ENCODE measurements at regions not wholly inside any gene's neighbourhood (a gene's known extent, or its start where the extent isn't known, plus 50 kb on each side); places are given as distances from the start of the nearest gene placed in this dataset.
"Not testable (repeated sequence)": the region's sequence is repeated elsewhere in the genome, so short reads cannot be mapped to it uniquely, and the experiment has no call there.

DNA sequence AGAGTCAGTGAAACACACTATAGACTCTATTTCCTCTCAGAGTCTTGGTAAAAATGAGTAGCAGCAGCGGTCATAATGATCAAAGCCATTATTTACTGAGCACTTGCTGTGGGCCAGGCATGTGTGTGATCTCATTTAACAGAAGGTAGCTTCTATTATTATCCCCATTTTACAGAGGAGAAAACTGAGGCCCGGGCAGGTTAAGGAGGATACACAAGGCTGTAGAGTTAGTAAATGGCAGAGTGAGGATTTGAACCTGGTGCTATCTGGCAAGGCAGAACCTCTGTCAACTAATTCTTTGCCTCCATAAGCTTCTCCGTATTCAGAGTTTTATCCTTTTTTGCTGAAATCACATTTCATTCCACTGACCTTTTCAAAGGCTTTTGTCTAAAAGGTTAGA is 122.2 kb upstream of the SALL4 start:
- no peak overlapping the region for H3K9ac ChIP-seq (ENCODE audit: low read depth, low read length)

DNA sequence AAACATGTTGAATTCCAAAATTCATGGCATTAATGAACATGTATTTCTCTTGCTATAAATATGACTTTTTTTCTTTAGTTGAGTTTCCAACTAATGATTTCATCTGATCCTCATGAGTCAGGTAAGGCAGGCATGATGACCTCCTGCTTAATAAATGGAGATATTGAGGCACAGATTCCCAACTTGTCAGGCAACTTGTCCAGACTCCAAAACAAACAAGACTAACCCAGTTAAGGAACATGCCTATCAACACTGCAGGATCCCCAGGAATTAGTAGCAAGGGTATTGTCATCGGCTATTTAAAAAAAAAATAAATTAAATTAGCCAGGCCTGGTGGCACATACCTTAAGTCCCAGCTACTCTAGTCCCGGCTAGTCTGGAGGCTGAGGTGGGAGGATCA is 121.3 kb upstream of the SALL4 start:
- H3K4me1 ChIP-seq (ENCODE audit: insufficient read depth, low read length), result peaks cover 4% of the 10 kb centered on the region; the same call in 1 of the 2 replicates
- no peaks in the 10 kb centered on the region for H3K36me3 ChIP-seq (ENCODE audit: insufficient read depth, low read length)
- H3K9ac ChIP-seq (ENCODE audit: low read depth, low read length), result no peak overlapping the region
- H3K9me3 ChIP-seq (ENCODE audit: control insufficient read depth, insufficient read depth, low read length), result no peaks in the 10 kb centered on the region

More for the DNA sequence above, 122.2 kb upstream of the SALL4 start:
- peaks cover 4% of the 10 kb centered on the region; the same call in 1 of the 2 replicates for H3K4me1 ChIP-seq (ENCODE audit: insufficient read depth, low read length)
- no peaks in the 10 kb centered on the region for H3K36me3 ChIP-seq (ENCODE audit: insufficient read depth, low read length)
- H3K9me3 ChIP-seq (ENCODE audit: control insufficient read depth, insufficient read depth, low read length), result no peaks in the 10 kb centered on the region

DNA sequence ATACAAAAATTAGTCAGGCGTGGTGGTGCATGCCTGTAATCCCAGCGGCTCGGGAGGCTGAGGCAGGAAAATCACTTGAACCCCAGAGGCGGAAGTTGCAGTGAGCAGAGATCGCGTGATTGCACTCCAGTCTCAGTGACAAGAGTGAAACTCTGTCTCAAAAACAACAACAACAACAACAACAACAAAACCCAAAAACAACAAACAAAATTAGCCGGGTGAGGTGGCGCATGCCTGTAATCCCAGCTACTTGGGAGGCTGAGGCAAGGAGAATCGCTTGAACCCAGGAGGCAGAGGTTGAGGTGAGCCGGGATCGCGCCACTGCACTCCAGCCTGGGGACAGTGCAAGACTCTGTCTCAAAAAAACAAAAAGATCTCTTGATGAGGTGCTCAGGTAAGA is 120.5 kb upstream of the SALL4 start:
- not testable (repeated sequence) for H3K9me3 ChIP-seq (ENCODE audit: control insufficient read depth, insufficient read depth, low read length); H3K36me3 ChIP-seq (ENCODE audit: insufficient read depth, low read length); H3K4me1 ChIP-seq (ENCODE audit: insufficient read depth, low read length); H3K9ac ChIP-seq (ENCODE audit: low read depth, low read length)

DNA sequence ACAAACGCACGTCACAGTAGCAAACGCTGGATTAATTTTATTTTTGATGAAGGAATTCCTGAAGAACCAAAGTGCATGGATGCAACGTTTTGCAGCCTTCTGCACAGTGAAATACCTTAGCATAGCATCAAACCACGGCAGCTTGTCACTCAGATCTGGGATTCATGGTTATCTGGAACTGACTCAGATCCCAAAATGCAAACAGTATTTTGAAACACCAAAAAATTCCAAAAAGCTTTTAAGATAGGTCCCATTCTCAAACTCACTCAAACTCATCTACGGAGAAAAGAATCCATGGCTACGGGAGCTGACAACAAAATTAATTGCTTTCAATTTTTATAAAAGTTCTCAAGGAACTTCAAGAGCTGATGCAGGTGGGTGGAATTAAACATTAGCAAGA is 116.2 kb upstream of the SALL4 start:
- no peak overlapping the region for H3K9ac ChIP-seq (ENCODE audit: low read depth, low read length)
- no peaks in the 10 kb centered on the region for H3K36me3 ChIP-seq (ENCODE audit: insufficient read depth, low read length)
- H3K4me1 ChIP-seq (ENCODE audit: insufficient read depth, low read length), result no peaks in the 10 kb centered on the region; the same call in 1 of the 2 replicates
- H3K9me3 ChIP-seq (ENCODE audit: control insufficient read depth, insufficient read depth, low read length), result no peaks in the 10 kb centered on the region

DNA sequence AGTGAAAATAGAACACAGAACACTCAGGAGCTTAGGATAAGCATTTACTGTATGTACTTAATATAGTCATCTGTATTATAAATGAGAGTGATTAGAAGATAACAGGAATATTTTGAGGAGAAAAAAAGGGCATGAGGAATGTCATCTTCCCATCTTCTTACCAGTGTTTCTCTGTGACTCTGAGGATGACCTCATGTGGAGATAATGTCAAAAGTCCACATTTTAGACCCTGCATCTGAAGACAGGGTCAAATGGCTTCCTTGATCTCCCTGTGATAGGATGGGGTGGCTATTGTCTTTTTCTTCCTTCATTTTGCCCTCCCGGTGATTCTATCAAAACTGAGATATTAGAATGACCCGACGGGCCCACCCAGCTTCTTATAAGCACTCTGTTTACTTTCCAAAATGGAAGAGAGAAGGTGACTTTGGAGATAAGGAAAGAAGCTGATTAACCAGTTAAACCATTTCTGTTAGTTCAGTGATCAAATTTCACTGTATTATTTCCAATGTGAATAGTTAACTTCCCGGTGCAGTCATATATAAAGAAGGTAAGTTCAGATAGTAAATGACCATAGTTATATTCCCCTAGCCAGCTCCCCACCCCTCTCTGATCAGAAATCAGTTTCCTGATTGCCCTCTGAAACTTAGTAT is 115.7 kb upstream of the SALL4 start:
- no peaks in the 10 kb centered on the region; the same call in 1 of the 2 replicates for H3K4me1 ChIP-seq (ENCODE audit: insufficient read depth, low read length)
- no peak overlapping the region for H3K9ac ChIP-seq (ENCODE audit: low read depth, low read length)
- H3K9me3 ChIP-seq (ENCODE audit: control insufficient read depth, insufficient read depth, low read length), result no peaks in the 10 kb centered on the region
- H3K36me3 ChIP-seq (ENCODE audit: insufficient read depth, low read length), result no peaks in the 10 kb centered on the region

DNA sequence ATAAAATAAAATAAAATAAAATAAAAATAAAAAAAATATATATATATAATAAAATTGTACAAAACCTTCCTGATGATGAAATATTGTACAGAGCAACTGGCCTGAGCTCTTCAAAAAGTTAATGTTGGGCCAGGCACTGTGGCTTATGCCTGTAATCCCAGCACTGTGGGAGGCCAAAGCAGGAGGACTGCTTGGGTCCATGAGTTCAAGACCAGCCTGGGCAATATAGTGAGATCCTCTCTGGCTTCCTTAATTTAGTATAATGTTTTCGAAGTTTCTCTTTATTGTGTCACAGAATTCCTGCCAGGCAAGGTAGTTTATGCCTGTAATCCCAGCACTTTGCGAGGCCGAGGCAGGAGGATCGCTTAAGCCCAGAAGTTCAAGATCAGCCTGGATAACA is 113.9 kb upstream of the SALL4 start:
- no peaks in the 10 kb centered on the region for H3K9me3 ChIP-seq (ENCODE audit: control insufficient read depth, insufficient read depth, low read length)
- H3K9ac ChIP-seq (ENCODE audit: low read depth, low read length), result no peak overlapping the region
- peaks cover 4% of the 10 kb centered on the region for H3K4me1 ChIP-seq (ENCODE audit: insufficient read depth, low read length)

DNA sequence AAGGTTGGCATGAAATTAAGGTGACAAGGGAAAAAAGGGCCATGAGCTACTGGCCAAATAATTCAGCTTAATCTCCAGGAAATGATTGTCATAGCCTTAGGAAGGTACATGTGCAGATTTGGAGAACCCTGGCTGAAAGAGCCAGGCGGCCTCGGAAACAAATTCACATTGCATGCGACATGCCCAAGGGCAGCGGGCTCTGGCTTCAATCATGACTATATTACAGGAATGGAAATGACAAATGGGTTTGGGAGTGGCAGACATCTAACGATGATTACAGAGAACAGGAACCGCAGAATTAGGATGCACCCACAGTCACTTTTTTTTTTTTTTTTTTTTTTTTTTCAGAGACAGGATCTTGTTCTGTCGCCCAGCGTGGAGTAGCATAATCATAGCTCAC is 112.4 kb upstream of the SALL4 start:
- no peak overlapping the region for H3K9ac ChIP-seq (ENCODE audit: low read depth, low read length)
- H3K9me3 ChIP-seq (ENCODE audit: control insufficient read depth, insufficient read depth, low read length), result no peaks in the 10 kb centered on the region
- H3K36me3 ChIP-seq (ENCODE audit: insufficient read depth, low read length), result no peaks in the 10 kb centered on the region
- peaks cover 14% of the 10 kb centered on the region for H3K4me1 ChIP-seq (ENCODE audit: insufficient read depth, low read length)

More for the DNA sequence above, 113.9 kb upstream of the SALL4 start:
- H3K36me3 ChIP-seq (ENCODE audit: insufficient read depth, low read length), result no peaks in the 10 kb centered on the region

DNA sequence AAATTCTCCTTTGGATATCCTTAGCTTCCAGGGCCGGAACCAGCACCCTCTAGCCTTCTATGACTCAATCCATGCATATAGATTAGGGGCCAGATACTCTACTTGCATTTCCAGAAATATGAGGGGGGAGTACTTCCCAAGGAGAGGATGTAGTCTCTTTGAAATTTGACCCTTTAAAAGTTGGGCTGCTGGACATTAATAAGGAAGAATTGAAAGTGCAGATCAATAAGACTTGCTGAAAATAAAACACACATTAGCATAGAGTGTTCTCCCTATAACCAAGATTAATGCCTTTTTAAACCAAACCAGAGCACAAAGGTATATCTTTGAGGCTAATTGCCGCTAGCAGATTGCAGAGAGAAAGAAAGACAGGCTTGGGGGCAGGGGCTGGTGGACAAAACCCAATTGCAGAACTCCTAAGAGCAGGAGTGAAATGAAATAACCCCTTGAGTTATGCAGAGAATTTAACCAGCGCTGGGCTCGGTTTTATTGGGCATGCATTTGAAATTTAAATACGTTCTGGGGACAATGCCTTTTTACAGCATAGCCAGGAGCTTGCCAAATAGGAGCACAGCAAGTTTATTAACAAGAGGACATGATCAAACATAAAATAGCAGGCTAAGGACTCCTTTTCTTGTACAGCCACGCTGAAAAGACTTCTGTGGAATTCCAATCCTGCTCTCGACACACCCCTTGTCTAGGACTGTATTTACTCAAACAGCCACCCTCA is 108.2 kb upstream of the SALL4 start:
- Histone ChIP-seq H3K9me3 (ENCODE audit: control insufficient read depth, insufficient read depth, low read length) (no peaks in the 10 kb centered on the region), H3K36me3 (ENCODE audit: insufficient read depth, low read length) (no peaks in the 10 kb centered on the region), H3K9ac (ENCODE audit: low read depth, low read length) (peak overlapping the region; percentile 8; the same call in 1 of the 2 replicates), H3K4me1 (ENCODE audit: insufficient read depth, low read length) (peaks cover 14% of the 10 kb centered on the region)

DNA sequence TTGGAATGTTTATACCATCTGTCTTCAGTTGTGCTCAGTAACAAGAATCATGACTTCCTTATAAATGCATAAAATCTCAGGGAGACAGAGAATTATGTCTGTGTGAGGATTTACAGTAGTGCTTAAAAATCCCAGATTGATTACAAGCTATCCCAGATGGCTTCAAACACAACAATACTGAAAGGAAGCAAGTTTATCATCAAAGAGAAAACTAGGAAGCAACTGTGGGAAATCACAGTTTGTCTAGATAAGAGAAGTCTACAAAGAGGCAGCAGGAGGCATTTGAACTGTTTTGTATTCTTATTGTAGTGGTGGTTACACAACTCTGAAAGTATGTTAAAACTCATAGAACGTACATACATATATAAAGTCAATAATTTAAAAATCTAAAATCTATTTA is 104.4 kb upstream of the SALL4 start:
- Histone ChIP-seq H3K9me3 (ENCODE audit: control insufficient read depth, insufficient read depth, low read length) (no peaks in the 10 kb centered on the region), H3K9ac (ENCODE audit: low read depth, low read length) (no peak overlapping the region)

DNA sequence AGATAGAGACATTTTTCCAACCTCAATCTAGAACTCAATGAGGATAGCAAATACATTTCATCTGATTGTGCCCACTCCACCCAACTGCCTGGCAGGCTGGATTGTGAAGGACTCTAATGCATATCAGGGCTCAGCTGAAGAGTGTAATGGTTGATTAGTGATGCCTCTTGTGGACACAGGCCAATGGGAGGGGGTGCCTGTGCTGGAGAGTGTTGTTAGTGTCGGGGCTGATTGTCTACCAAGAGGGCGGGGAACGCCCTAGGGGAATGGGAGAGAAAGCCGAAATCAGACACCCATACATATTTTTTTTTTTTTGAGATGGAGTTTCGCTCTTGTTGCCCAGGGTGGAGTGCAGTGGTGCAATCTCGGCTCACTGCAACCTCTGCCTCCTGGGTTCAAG is 103.7 kb upstream of the SALL4 start:
- no peak overlapping the region for H3K9ac ChIP-seq (ENCODE audit: low read depth, low read length)
- peaks cover 8% of the 10 kb centered on the region for H3K4me1 ChIP-seq (ENCODE audit: insufficient read depth, low read length)
- H3K36me3 ChIP-seq (ENCODE audit: insufficient read depth, low read length), result no peaks in the 10 kb centered on the region

More for the DNA sequence above, 104.4 kb upstream of the SALL4 start:
- no peaks in the 10 kb centered on the region for H3K36me3 ChIP-seq (ENCODE audit: insufficient read depth, low read length)
- peaks cover 14% of the 10 kb centered on the region for H3K4me1 ChIP-seq (ENCODE audit: insufficient read depth, low read length)

DNA sequence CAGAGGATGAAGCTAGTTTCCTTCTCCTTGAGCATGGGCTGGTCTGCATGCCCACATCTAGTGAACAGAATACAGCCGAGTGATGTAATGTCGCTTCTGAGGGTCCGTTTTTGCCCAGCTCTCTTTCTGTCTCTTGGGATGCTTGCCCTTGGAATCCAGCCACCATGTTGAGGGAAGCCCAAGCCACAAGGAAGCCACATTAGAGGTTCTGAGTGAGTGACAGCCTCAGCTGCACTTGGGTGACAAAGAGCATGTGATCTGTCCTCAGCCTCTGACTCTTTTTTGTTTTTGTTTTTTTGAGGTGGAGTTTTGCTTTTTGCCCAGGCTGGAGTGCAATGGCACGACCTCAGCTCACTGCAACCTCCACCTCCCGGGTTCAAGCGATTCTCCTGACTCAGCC is 100.6 kb upstream of the SALL4 start:
- no peaks in the 10 kb centered on the region for H3K9me3 ChIP-seq (ENCODE audit: control insufficient read depth, insufficient read depth, low read length)
- H3K9ac ChIP-seq (ENCODE audit: low read depth, low read length), result no peak overlapping the region
- no peaks in the 10 kb centered on the region for H3K4me1 ChIP-seq (ENCODE audit: insufficient read depth, low read length)
- H3K36me3 ChIP-seq (ENCODE audit: insufficient read depth, low read length), result no peaks in the 10 kb centered on the region

More for the DNA sequence above, 103.7 kb upstream of the SALL4 start:
- no peaks in the 10 kb centered on the region for H3K9me3 ChIP-seq (ENCODE audit: control insufficient read depth, insufficient read depth, low read length)

DNA sequence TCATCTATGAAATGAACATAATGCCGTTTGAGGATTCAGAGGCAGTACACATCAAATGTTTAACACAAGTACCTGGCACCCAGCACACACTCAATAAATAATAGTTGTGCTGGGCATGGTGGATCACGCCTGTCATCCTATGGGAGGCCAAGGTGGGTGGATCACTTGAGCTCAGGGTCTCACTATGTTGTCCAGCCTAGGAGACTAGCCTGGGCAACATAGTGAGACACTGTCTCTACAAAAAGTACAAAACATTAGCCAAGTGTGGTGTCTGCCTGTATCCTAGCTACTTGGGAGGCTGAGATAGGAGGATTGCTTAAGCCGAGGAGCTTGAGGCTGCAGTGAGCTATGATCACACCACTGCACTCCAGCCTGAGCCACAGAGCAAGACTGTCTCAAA is 98.1 kb upstream of the SALL4 start:
- no peaks in the 10 kb centered on the region for H3K4me1 ChIP-seq (ENCODE audit: insufficient read depth, low read length)
- no peaks in the 10 kb centered on the region for H3K9me3 ChIP-seq (ENCODE audit: control insufficient read depth, insufficient read depth, low read length)
- no peak overlapping the region for H3K9ac ChIP-seq (ENCODE audit: low read depth, low read length)
- H3K36me3 ChIP-seq (ENCODE audit: insufficient read depth, low read length), result no peaks in the 10 kb centered on the region

DNA sequence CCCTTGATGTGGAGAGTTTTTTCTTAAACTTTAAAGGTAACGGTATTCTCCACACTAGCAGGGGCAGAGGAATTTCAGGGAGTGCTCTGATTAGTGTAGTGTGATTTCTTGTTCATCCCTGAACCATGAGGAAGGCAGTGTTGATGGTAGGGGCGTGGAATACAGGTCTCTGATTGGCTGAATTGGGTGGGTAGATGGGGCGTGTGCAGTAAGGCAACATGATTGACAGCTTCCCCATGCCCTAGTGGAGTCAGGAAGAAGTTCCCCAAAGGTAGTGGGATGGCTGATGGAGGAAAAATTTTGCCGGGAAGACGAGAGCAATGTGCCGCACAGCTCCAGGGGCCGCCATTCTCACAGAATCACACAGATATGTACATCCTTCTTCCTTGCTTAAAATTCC is 97.4 kb upstream of the SALL4 start:
- no peaks in the 10 kb centered on the region for H3K36me3 ChIP-seq (ENCODE audit: insufficient read depth, low read length)
- H3K4me1 ChIP-seq (ENCODE audit: insufficient read depth, low read length), result peaks cover 7% of the 10 kb centered on the region; the same call in 1 of the 2 replicates
- no peaks in the 10 kb centered on the region for H3K9me3 ChIP-seq (ENCODE audit: control insufficient read depth, insufficient read depth, low read length)
- no peak overlapping the region for H3K9ac ChIP-seq (ENCODE audit: low read depth, low read length)

DNA sequence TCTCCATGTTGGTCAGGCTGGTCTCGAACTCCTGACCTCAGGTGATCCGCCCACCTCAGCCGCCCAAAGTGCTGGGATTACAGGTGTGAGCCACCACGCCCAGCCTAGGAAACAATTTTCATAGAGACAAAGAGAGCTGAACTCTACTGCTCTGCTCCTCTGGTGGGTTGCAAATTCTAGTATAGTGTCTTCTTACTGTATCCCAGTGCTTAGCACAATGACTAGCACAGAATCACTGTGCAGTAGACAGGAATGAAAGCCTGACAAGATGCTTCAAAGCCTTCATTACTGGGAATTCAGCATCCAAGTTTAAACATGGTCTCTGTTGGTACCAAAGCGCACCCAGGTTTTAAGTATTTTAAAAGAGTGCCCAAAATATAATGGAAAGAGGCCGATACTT is 96.5 kb upstream of the SALL4 start:
- no peaks in the 10 kb centered on the region for H3K9me3 ChIP-seq (ENCODE audit: control insufficient read depth, insufficient read depth, low read length)
- H3K4me1 ChIP-seq (ENCODE audit: insufficient read depth, low read length), result peaks cover 8% of the 10 kb centered on the region; the same call in 1 of the 2 replicates
- H3K9ac ChIP-seq (ENCODE audit: low read depth, low read length), result no peak overlapping the region
- no peaks in the 10 kb centered on the region for H3K36me3 ChIP-seq (ENCODE audit: insufficient read depth, low read length)

DNA sequence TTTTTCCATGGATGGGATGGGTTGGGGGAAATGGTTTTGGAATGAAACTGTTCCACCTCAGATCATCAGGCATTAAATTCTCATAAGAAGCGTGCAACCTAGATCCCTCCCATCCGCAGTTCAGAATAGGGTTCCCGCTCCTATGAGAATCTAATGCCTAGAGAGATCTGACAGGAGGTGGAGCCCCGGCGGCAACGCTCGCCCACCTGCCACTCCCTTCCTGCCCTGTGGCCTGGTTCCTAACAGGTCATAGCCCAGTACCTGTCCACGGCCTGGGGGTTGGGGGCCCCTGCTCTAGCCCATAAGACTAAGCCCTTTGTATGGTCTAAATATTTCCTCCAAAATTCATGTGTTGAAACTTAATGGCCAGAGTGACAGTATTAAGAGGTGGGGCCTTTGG is 92.3 kb upstream of the SALL4 start:
- peaks cover 12% of the 10 kb centered on the region for H3K4me1 ChIP-seq (ENCODE audit: insufficient read depth, low read length)
- H3K36me3 ChIP-seq (ENCODE audit: insufficient read depth, low read length), result no peaks in the 10 kb centered on the region
- no peak overlapping the region for H3K9ac ChIP-seq (ENCODE audit: low read depth, low read length)
- H3K9me3 ChIP-seq (ENCODE audit: control insufficient read depth, insufficient read depth, low read length), result no peaks in the 10 kb centered on the region

Data from ES-I3 (cell line).